Left lobe of liver (tissue), 2 donors: ENCODE measurements at regions not wholly inside any gene's neighbourhood (a gene's known extent, or its start where the extent isn't known, plus 50 kb on each side); places are given as distances from the start of the nearest gene placed in this dataset.

Experiments
- ATAC-seq: fragments of 200-7000 bp; cut with Tn5 transposase; one replicate; pipeline ENCODE4 v1.9.1; 2020; ENCODE audit warnings: mild to moderate bottlenecking, moderate library complexity
- DNase-seq: peaks from one replicate; pipeline ENCODE4 v3.0.0-alpha.2; 2020; ENCODE audit warnings: low spot score
- donor health status: DM: no; HTN: no; CAD: no; lungs with moderate emphysema.
- donor health status: DM: no; HTN: yes; CAD: no.

DNA sequence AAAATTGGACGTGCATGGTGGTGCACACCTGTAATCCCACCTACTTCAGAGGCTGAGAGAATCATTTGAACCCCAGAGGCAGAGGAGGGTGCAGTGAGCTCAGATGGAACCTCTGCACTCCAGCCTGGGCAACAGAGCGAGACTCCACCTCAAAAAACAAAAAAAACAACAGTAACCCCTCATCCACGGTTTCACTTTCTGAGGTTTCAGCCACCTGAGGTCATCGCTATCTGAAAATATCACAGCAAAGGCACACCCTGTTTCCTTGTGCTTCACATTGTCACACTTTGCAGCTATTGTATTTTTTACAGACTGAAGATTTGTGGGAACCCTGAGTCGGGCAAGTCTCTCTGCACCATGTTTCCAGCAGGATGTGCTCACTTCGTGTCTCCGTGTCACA is 54.1 kb upstream of the FOXQ1 start:
- DNase-seq (no peak), ATAC-seq (no peak)

DNA sequence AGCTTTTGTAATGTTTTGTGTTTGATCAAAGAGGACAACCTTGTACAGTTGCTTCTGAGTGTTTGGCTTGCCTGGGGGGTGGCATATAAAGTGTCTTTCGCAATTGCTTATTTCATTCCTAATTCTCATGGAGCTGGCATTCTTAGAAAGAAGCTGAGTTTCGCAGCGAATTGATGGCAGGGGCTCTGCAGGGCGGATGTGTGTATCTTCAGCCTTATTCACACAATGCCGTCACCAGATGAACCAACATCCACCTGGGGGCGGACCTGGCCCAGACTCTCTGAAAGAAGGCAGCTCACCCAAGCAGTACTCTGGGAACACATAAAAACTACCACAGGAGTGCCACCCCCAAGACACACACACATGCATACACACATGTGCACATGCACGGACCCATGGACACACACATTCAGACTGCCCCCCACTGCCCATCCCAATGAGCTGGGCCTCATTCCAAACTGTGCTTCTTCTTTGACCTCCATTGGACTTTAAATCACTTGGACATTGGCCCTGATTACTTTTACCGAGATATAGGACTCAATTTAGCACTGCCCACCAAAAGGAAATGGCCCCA is 55.4 kb upstream of the FOXQ1 start:
- no peak for ATAC-seq

DNA sequence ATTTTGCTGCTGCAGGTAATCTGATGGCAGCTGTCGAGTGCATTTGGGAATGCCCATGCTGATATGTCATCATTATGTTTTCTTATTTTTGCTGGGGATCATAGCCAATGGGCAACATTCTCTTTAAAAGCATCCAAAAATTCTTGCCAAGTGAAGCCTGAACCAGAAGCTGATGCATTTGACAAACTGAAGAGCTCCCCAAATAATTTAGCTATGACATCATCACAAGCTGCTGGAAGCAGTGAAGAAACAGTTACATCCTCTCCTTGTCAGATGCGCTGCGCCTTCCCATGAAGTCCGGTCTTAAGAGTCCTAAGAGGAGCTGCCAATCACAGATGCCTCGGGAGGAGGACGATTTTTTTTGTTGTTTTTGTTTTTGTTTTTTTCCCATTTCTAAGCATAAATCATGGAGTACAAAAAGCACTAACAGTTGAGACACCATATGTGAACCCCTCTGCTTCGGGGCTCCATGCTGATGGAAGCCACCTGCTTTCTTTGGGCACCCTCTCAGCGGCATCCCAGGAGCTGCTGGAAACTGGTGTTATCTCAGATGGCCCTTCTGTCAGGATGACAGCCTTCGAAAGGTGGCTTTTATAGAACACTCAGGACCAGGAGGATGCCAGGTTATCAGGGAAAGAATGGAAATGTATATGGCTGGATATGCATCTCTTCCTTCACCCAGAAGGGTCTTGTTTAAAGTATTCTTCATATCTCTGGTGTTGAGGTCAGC is 56.1 kb upstream of the FOXQ1 start:
- ATAC-seq (no peak), DNase-seq (no peak)

More for the DNA sequence above, 55.4 kb upstream of the FOXQ1 start:
- DNase-seq: no peak

DNA sequence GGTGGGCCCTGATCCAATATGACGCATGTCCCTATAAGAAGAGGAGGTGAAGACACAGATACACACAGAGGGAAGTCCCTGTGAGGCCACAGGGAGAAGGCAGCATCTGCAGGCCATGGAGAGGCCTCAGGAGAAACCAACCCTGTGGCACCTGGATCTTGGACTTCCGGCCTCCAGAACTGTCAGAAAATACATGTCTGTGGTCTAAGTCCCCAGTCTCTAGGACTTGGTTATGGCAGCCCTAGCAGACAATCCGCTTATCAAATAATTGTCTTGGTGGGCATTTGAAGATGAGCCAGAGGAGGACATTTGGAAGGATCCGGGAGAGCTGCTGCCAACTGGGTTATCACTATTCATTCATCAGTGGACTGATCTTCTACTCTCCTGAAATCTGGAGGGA is 57.6 kb upstream of the FOXQ1 start:
- DNase-seq (no peak), ATAC-seq (no peak)

DNA sequence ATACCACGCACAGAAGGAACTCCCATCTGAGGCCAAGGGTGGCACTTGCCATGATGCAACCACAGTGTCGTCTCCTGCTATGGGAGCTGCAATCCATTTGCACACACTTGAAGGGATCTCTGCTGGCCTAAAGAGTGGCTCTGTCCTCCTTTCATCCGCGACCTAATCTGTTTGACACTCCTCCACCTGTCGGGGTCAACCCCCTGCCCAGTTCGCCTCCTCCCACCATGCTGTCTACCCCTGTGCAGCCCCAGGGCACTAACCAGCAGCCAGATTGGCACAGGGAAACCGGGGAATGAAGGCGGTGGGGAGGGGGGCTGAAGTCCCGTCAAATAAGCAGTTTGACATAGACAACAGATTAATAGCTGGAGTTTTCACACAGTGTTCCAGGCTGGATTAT is 58.1 kb upstream of the FOXQ1 start:
- DNase-seq: no peak
- no peak for ATAC-seq

DNA sequence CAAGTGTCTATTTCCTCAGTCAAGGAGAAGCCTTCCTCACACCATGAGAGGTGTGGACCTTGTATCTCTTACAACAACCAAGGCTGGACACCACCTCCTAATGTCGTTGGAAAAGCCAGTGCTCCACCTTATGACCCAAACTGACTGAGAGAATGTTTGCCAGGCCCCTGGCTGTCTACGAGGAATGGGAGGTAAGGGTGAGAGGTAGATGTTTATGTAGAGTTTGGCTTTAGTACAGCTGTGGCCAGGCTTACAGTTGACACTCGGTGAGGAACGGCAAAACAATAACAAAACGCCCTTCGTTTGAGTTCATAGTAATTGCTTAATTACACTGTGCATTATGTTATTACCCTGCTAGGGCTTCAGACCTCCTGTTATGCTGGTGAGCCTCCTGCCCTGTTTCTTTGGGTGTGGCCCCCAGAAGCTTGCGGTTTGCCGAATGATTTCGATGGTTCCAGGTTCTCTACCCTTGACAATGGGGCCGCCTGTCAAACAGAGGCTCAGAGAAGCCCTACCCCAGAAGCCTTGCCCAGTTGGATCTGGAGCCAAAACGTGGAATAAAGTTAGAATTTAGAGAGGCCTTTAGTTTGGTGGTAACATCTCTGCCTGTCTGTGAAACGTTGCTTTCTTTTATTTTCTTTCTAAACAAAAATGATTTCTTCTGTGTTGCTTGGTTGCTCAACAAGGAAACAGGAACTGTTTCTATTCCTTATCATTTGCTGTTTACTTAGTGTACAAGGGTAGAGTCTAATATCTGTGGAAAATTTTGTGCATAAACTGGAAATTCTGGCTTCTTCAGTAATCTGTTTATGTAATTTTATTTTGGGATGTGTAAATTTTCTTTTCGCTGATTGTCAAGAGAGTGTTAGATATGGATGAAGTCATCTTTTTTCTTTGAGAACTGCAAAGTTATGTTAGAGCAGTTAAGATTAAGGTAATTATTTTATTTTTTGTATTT is 60.4 kb upstream of the FOXQ1 start:
- ATAC-seq (no peak), DNase-seq (no peak)

DNA sequence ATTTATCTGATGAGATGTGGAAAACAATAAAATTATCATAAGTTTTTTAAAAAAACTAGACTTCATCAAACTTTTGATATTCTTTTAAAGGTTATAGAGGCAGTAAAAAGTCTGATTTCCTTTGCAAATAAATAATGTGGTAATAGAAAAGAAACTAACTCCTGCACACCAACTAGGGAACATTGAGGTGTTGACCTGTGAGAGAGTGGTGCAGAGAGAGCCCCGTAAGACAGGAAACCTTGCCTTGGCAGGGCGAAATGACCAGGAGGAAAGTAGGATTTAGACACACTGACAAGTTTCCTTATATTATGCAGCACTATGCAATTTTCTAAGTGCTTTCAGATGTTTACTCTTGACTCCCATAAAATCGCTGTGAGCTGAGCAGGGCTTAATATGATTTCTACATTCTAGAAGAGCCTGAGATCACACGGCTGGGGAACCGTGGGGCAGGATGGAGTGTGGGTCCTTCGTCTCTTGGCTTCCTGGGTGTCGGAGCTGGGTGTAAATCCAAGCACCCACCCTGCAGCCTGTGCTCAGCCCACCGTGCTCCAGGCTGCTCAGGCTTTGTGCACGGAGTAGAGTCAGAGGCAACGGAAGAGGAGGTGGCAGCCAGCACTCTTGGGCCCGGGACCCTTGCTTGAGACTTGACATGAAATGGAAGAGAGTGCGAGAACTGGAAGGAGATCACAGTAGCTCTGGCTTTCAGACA is 61.3 kb upstream of the FOXQ1 start:
- ATAC-seq (no peak), DNase-seq (no peak)

DNA sequence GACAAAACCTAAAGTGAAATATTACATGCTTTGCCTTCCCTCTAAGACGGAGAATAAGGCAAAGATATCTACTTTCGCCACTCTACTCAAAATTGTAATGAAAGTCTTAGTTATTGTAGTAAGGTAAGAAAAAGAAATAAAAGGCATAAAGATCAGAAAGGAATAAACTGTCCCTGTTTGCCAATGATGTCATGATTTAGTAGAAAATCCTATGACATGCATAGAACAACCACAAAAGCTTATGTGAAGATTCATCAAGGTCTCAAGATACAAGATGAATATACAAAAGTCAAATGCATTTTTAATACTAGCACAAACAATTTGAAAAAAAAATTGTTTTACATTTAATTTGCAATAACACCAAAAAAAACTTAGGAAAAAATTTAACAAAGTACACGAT is 64.0 kb upstream of the FOXQ1 start:
- ATAC-seq (no peak), DNase-seq (no peak)

DNA sequence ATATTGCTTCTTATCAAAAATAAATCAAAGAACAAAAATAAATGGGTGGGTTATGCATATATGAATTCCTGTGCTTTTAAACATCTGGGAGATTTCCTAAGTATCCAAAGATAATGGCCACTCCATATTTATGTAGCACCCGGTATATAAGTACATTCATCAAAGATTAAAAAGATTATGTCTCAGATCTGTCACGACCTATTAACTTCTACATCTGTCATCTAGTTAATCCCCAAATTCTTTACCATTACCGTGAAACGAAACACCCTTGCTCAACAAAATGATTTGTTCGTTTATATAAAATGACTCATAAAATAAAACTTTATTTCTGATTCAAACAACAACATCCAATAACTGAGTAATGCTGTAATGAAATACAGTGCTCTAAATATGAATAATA is 64.8 kb upstream of the FOXQ1 start:
- DNase-seq: no peak
- no peak for ATAC-seq

DNA sequence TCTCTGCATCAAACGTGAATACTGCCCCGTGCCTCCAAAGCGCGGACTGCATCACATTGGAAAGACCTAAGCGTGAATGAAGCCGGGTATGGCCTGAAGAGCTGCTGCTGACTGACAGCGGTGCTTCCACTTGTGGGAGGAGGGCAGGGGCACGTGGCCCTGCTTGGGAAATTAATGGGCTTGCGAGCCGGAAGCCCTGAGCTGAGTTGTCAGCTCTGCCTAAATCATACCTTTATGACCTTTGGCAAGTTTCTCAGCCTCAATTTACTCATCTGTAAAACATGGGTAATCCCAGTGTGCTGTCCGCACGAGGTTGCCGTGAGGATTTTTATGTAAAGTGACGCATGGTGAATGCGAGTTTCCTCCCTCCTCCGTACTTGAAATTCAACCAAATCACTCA is 67.0 kb upstream of the FOXQ1 start:
- no peak for DNase-seq
- no peak for ATAC-seq

DNA sequence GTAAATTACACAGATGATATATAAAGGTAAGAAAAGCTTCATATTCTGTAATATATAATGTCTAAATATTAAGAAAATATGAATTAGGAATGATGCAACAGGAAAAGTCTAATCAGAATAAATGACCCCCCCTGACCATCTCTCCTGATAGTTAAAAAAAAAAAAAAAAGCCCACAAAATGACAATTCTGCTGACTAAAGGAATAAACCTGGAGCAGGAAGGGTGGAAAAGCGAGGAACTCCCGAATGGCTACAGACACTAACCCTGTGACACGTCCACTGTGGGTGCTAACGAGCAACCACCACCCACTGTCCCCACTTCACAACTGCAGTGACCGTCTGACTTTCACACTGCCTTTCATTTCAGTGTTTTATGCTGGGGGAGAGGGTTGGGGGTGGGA is 67.6 kb upstream of the FOXQ1 start:
- DNase-seq (no peak), ATAC-seq (no peak)

DNA sequence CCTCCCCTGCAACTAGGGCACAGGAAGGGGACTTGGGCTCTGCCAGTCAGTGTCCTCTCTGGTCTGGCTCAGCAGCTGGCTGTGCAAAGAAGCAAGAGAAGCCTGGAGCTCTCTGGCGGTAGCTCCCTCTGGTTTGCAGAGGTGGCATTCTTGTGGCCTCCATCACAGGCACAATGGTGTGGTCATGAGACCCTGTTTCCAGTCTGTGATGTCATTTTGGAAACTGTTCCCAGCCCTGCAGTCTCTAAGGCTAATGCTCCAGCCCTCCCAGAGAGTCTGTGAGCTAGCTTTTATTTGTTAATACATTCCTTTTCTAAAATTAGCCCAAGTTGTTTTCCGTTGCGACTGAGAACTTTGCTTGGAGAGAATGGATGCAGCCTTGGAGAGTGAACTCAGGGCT is 69.5 kb upstream of the FOXQ1 start:
- DNase-seq: no peak
- ATAC-seq: no peak

DNA sequence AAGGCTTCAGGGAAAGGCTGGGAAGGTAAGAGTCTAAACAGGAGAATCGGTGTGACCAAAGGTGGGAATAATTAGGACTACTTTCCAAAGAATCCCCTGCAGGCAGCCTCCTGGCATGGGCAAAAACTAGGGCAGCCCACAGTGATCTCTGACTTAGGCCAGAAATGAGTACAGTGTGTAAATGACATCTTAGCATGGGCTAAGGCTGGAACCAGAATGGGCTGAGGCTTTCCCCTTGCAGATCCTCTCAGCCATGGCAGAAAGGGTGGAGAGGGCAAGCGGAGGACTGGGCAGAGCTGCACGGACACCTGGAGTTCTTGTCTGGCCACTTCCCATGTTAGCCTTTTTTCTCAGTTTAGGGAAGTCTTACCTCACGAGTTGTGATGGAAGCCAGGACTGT is 69.9 kb upstream of the FOXQ1 start:
- no peak for DNase-seq
- no peak for ATAC-seq

DNA sequence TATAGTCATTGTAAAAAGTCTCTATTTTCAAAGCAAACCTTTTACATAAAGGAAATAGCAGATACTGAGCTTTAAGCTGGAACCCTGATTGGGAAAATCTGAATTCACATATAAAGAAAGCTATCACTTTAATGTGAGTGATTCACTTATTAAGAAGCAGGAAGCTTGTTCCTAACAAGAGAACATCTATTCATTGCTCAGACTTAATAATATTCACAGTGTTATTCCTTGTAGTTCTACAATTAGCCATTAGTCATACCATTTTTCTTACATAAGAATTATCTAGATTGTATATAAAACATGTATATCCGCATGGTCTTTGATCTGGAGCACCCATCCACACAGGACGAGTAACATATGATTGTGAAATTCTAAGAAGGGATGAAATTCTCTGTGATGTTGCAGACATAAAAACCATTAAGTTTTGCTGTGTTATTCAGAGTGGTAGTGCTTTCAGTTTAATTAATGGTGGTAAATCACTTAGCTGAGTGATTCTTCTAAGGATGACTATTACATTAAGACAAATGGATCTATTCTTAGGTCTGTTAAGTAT is 71.1 kb upstream of the FOXQ1 start:
- DNase-seq (no peak), ATAC-seq (no peak)

DNA sequence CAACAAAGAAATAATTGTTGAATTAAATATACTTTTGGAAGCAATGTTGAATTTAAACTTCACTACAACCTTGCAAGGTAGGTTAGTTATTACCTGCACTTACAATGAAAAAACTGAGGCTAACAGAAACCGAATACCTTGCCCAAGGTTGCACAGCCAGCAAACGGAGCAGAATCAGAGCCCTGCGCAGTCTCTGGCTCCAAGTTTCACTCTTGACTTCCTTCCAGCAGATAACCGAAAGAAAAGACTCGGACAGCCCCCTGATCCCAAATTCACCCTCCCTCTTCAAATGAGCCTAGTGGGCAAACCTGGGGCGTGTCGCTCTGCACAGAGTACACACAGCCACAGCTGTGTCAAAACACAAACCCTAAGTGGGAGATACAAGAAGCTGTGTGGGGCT is 72.1 kb upstream of the FOXQ1 start:
- ATAC-seq: no peak
- DNase-seq: no peak

DNA sequence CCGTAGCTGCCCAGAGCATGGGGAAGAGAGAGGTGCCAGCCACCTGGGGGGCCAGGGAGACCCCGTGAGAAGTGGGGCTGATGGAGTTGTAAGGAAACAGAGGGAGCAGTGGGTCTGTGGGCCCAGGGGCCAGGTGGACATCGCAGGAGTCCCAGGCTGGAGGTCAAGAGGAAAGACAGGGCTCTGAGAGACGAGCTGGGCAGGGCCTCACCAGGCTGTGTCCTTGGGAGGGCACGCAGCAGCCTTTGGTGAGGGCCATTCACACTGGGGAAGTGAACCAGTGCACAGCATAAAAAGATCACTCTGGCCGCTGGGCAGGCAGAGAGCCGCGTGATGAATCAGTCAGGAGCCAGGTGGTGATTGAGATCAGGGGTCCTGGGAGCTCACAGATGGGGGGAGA is 73.9 kb upstream of the FOXQ1 start:
- ATAC-seq (no peak), DNase-seq (no peak)

DNA sequence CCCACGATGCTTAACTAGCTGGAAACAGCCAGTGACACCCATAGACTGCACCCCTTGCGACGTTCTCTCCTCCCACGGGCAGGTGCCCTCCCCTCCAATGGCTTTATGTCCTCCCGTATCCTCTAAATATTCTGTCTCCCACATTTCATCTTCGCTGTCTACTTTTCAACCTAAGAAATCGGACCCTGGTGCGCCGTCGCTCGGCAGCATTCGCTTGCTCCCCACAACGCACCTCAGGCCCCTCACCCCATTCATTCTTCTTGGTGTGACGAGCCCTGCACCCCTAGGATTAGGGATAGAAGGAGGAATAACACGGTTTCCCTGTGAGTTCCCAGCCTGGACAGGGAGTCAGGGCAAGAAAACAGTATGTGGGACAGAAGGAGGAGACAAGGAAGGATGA is 74.3 kb upstream of the FOXQ1 start:
- ATAC-seq (no peak), DNase-seq (no peak)

DNA sequence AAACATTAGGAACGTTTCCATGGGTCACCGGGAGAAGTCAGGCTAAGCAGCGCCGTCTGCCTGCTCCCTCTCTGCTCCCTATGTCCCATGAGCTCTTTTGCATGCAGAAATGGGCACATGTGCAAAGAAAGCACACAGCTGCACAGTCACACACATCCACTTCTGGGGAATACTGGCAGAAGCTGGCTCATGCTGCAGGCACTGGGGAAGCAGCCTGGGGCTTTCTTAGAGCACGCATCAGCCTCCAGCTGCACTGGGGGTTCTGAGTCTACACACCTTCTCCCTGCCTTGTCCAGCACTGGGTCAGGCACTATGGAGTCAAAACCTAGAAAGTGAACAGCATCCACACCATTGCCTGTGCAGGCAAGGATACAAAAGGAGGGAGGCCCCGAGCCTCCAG is 76.1 kb upstream of the FOXQ1 start:
- no peak for ATAC-seq

DNA sequence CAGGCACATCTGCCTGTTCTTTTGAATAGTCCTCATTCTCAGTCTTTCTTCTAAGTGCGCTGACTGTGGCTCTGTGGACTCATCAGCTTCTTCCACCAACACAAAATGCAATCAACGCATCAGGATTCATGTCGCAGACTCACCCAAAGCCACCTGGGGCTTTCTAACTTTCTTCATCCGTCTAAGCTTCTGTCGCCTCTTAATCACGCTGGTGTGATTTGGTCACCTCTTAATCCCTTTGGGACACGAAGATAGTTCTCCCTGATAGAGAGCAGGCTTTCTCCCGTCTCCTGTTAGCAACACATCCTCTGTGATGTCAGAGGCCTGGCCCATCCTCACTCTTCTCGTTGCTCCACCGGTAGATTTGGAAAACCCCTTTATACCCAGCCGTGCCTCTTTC is 78.0 kb upstream of the FOXQ1 start:
- DNase-seq: no peak
- no peak for ATAC-seq

More for the DNA sequence above, 76.1 kb upstream of the FOXQ1 start:
- DNase-seq: no peak

DNA sequence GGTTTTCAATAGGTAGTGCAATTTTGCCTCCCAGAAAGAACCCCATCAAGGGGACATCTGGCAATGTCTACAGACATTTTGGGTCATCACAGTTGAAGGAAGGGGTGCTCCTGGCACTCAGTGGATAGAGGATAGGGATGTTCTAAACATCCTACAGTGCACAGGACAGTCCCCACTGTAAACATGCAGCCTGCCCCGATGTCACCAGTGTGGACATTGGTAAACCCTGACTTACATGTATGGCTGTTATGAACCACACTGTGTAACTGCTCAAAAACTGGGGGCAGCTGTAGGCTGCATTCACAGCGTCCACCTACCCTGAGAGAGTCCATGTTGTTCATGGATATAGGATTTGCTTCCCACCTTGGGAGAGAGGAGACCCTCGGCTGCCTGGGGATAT is 79.3 kb upstream of the FOXQ1 start:
- no peak for DNase-seq
- no peak for ATAC-seq

DNA sequence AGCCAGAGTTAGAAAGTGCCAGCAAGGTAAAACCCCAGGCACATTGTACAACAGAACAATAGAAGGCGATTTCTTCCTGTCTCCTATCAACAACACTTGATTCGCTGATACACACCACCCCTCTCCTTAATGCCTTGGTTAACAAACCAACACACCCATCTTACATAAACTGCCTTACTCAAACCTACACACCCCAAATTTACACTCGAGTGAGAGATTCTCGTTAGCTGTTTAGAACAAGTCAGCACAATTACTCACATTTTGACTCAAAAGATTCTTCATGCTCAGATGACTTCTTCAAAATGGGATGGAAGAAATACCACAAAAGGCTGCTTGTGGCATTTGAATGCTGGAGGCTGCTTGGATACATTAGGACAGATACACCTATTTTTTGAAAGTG is 80.0 kb upstream of the FOXQ1 start:
- no peak for DNase-seq
- no peak for ATAC-seq
